Ishikawa (cell line): ENCODE measurements at regions not wholly inside any gene's neighbourhood (a gene's known extent, or its start where the extent isn't known, plus 50 kb on each side); places are given as distances from the start of the nearest gene placed in this dataset.

Experiments
- CEBPB ChIP-seq: IDR thresholded peaks from 2 replicates; pipeline ENCODE4 v1.6.1; 2012
- EP300 ChIP-seq: IDR thresholded peaks from 2 replicates; pipeline ENCODE4 v1.6.1; 2012; ENCODE audit warnings: borderline replicate concordance
- RAD21 ChIP-seq: IDR thresholded peaks from 2 replicates; pipeline ENCODE4 v1.6.1; 2012; ENCODE audit warnings: low read depth
- TAF1 ChIP-seq: IDR thresholded peaks from 2 replicates; pipeline ENCODE4 v1.6.1; 2012; ENCODE audit warnings: low read depth, mild to moderate bottlenecking
- TF ChIP-seq, protein P1 (sequence below): IDR thresholded peaks from 2 replicates; pipeline ENCODE4 v1.6.1; 2012

DNA sequence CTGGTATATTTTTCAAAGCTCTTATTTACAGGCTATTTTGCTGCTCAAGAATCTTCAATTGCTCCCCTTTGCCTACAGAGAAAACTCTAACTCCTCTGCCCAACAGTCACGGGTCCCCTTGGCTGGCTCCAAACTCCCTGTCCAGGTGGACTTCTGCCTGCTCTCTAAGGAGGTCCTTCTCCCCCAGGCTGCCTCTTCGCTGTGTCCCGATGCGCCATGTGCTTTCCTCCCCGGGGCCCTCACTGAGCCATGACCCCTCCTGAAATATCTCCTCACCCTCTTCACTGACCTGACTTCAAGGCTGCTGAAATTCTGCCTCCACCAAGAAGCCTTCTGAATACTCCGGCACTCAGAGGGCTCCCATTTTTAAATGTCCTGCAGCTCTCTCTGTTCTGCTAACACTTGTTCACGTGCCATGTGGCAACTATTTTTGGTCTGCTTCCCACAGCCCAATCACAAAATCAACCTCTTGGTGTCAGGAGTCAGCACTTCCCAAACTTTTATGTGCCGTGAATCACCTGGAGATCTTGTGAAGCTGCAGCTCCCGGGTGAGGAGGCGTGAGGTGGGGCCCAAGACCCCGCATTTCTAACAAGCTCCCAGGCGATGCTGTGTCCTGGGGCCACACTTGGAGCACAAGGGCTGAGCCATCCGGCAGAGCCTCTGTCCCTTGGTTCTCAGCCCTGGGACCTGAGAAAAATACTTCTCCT lies 85.7 kb upstream of the COL13A1 start:
- TF ChIP-seq TAF1 (no peak), RAD21 (no peak), CEBPB (no peak), EP300 (no peak)
- TF ChIP-seq, protein P1, sequence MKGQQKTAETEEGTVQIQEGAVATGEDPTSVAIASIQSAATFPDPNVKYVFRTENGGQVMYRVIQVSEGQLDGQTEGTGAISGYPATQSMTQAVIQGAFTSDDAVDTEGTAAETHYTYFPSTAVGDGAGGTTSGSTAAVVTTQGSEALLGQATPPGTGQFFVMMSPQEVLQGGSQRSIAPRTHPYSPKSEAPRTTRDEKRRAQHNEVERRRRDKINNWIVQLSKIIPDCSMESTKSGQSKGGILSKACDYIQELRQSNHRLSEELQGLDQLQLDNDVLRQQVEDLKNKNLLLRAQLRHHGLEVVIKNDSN = no peak
